ENCODE measurements at regions not wholly inside any gene's neighbourhood (a gene's known extent, or its start where the extent isn't known, plus 50 kb on each side); places are given as distances from the start of the nearest gene placed in this dataset.
"Not testable (repeated sequence)": the region's sequence is repeated elsewhere in the genome, so short reads cannot be mapped to it uniquely, and the experiment has no call there.

DNA sequence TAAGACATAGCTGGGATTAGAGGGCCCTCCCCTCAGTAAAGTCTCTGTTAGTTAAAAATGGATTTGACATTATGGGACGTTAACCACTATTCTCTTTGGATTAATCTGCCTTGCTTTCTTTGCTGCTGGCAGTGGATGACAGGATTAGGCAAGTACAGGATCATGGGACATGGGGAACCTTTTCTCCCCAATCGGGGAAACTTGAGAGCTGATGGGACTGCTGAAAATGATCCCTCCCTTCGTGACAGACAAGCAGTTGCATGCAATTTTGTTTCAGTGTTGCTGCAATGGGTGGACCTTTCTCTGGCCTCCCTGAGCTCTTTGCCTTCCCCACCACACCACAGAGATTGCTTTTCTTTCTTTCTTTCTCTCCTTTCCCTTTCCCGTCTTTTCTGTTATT is 120.2 kb upstream of the BANK1 start:
- no peak for DNase-seq (ENCODE audit: low spot score)

- no peak for DNase-seq (ENCODE audit: low spot score)
Observed at GRCh38 chr4:101669832-101670188, 120.7 kb upstream of the BANK1 start.

DNA sequence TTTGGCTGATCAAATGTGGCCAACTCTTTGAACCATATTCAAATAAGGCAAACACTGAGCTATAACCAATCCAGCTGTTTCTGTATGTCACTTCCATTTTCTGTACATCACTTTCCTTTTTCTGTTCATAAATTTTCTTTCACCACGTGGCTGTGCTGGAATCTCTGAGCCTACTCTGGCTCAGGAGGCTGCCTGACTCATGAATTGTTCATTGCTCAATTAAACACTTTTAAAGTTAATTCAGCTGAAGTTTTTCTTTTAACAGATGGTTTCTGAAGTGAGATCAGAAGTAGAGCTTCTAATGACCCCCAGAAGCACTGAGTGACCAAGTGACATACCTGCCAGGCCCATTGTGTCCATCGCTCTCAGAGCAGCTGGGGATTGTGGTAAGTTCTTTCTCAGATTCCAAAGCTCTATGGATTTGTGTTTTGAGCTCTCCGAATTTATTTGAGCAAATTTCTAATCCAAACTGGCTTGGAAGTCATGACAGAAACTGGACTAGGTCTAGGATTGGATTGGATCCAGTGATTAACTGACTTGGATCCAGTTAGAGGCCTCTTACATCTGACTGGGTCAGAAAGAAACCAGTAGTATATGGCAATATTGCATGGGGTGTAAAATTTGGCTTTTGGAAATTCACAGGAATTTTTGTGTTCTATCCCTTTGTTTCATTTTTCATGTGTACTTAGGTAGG is 121.2 kb upstream of the BANK1 start:
- no peak for DNase-seq (ENCODE audit: low spot score)

GRCh38 chr4:101667348-101667747 is 123.2 kb upstream of the BANK1 start:
- DNase-seq (ENCODE audit: low spot score), result peak; percentile 6

- DNase-seq (ENCODE audit: low spot score), result no peak
Observed at GRCh38 chr4:101660607-101661006, 129.9 kb upstream of the BANK1 start.

- no peak for DNase-seq (ENCODE audit: low spot score)
Observed at GRCh38 chr4:101655857-101656256, 134.7 kb upstream of the BANK1 start.

DNA sequence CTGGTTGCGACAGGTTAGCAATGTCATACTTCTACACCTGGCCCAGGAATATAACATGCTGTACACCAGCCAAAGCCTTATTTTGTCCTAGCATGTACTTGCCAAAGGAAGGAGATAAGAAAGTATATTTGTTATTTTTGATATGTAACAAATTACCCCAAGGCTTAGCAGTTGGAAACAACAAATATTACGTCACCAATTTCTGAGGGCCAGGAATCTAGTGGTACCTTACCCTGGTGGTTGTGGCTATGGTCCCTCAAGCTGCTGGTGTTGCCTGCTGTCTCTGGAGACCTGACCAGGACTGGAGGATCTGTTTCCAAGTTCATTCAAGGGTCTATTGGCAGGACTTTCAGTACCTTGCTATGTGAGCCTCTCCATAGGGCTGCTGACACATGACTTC is 135.5 kb upstream of the BANK1 start:
- DNase-seq (ENCODE audit: low spot score), result no peak

GRCh38 chr4:101651778-101652177 is 138.8 kb upstream of the BANK1 start:
- no peak for DNase-seq (ENCODE audit: low spot score)

- no peak for DNase-seq (ENCODE audit: low spot score)
Observed at GRCh38 chr4:101649790-101650515, 140.6 kb upstream of the BANK1 start.

GRCh38 chr4:101647710-101648034 is 142.9 kb upstream of the BANK1 start:
- no peak for DNase-seq (ENCODE audit: low spot score)

DNA sequence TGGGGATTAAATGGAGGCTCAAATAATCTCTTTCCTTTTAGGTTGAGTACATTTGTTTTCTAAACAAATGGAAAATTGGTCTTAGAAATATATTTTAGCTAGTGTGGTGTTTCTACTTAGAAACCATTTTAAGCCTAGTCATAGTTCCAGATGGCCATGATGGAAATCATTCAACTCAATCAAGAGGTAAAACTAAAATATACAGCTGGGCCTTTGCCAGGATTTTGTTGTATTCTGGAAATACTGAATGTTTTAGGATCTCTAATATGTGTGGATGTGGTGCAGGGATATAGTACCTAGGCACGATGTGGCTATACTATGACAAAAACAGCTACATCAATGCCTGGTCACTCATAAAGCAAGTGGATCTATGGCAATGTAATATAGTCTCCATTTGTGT is 146.0 kb upstream of the BANK1 start:
- DNase-seq (ENCODE audit: low spot score), result no peak

GRCh38 chr4:101643186-101643837 is 147.2 kb upstream of the BANK1 start:
- DNase-seq (ENCODE audit: low spot score), result no peak

DNA sequence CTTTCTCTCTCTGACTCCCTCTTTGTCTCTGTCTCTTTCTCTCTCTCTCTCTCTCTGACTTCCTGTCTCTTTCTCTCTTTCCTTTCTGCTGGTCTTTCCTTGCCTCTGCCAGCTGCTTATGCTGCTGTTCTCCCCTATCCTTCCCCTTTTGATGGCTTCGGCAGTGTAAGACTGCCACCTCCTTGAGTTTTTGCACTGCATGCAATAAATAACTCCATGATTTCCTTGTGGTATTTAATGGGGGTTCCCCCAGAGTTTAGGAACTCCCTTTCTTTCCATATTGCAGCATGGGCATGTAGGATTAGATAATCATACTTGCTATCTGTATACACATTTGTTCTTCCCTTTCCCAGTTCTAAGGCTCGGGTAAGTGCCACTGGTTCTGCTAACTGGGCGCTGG is 157.8 kb upstream of the BANK1 start:
- DNase-seq (ENCODE audit: low spot score), result not testable (repeated sequence)

DNA sequence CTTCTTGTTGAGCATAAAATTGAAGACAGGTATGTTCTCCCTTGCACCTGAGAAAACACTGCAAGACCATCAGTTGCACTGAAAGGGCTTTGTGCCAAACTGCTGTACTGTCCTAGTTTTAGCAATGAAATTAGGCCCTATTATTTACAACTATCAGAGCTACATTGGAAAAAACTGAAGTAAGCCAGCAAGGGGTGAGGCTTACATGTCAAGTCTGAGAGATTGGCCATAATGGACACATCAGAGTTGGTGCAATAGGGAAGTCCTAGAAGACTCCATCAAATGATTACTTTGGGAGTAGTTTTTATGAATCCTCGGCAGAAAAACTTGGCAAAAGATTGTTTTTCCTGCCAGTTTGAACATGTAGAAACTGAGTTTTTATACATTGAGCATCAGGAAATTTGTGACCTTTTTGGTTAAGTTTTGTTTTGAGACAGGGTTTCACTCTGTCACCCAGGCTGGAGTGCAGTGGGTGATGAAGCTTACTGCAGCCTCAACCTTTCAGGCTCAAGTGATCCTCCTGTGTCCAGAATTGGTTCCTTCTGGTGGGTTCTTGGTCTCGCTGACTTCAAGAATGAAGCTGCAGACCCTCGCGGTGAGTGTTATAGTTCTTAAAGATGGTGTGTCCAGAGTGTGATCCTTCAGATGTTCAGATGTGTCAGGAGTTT is 160.1 kb upstream of the BANK1 start:
- DNase-seq (ENCODE audit: low spot score), result no peak

- peak; percentile 7 for DNase-seq (ENCODE audit: low spot score)
Observed at GRCh38 chr4:101621120-101621519, 169.4 kb upstream of the BANK1 start.

GRCh38 chr4:101615652-101616051 is 174.9 kb upstream of the BANK1 start:
- no peak for DNase-seq (ENCODE audit: low spot score)

DNA sequence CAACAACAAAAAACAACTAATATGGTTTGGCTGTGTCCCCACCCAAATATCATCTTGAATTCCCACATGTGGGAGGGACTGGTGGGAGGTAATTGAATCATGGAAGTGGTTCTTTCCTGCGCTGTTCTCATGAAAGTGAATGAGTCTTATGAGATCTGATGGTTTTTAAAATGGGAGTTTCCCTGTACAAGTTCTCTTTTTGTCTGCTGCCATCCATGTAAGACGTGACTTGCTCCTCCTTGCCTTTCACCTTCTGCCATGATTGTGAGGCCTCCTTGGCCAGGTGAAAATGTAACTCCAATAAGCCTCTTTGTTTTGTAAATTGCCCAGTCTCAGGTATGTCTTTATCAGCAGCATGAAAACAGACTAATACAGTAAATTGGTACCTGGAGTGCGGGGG is 183.5 kb upstream of the BANK1 start:
- DNase-seq (ENCODE audit: low spot score), result not testable (repeated sequence)

DNA sequence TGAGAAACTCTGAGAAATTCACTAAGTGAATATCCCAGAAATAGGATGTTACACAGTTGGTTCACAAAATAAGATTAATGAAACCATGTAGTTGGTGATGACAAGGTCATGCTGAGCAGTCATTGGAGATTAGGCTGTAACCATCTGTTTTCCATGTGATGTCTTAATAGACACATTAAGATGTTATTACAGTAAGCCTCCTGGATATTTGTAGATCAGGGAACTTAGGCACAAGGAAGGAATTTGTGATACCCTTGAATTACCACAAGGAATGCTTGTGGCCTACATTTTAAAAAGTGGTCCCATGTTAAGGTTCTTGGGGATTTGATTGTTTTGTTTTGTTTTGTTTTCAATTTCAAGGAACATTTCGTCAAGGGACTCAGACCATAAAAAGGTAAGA is 185.6 kb upstream of the BANK1 start:
- DNase-seq (ENCODE audit: low spot score), result no peak

GRCh38 chr4:101600287-101600686 is 190.2 kb upstream of the BANK1 start:
- no peak for DNase-seq (ENCODE audit: low spot score)

DNA sequence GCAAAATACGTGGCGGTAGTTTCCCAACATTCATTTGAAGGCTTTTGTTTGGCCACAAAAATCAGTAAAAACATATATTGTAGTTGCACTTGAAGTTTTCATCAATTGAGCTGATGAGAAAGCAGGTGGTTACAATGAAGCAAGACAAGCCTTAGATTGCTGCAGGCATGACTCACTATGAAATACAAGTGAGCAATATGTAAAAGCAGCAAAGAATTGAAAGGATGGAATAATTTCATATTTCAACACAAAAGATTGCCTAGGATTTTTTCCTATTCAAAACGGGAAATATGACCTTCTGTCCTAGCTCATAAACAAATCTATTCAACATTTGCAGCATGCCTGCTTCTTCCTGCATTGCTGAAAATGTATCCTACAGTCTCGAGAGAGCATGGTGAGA is 190.9 kb upstream of the BANK1 start:
- DNase-seq (ENCODE audit: low spot score), result peak; percentile 5

- DNase-seq (ENCODE audit: low spot score), result no peak
Observed at GRCh38 chr4:101596781-101597552, 193.6 kb upstream of the BANK1 start.

GRCh38 chr4:101594588-101594987 is 195.9 kb upstream of the BANK1 start:
- no peak for DNase-seq (ENCODE audit: low spot score)

Data from AG08396 (cell line).